Ectodermal cell (in vitro differentiated cells): ENCODE measurements at regions not wholly inside any gene's neighbourhood (a gene's known extent, or its start where the extent isn't known, plus 50 kb on each side); places are given as distances from the start of the nearest gene placed in this dataset.
"Not testable (repeated sequence)": the region's sequence is repeated elsewhere in the genome, so short reads cannot be mapped to it uniquely, and the experiment has no call there.

Experiments used
- H3K27ac ChIP-seq: 2 replicates; pipeline ENCODE4 v1.7.0; 2013; ENCODE audit warnings: mild to moderate bottlenecking, low read depth, low read length; ENCODE audit not compliant: insufficient read depth, poor library complexity, severe bottlenecking
- H3K27me3 ChIP-seq: 2 replicates; pipeline ENCODE4 v1.7.0; 2013; ENCODE audit warnings: mild to moderate bottlenecking, low read length; ENCODE audit not compliant: insufficient read depth, control insufficient read depth, poor library complexity, severe bottlenecking
- H3K36me3 ChIP-seq: one replicate; pipeline ENCODE4 v1.7.0; 2013; ENCODE audit warnings: low read length; ENCODE audit not compliant: control insufficient read depth, insufficient read depth
- H3K4me1 ChIP-seq: one replicate; pipeline ENCODE4 v1.7.0; 2013; ENCODE audit warnings: low read length; ENCODE audit not compliant: control insufficient read depth, insufficient read depth
- H3K4me3 ChIP-seq: 2 replicates; pipeline ENCODE4 v1.7.0; 2013; ENCODE audit warnings: low read depth, low read length, control low read depth; ENCODE audit not compliant: insufficient read depth
- H3K9me3 ChIP-seq: 2 replicates; pipeline ENCODE4 v1.7.0; 2013; ENCODE audit warnings: mild to moderate bottlenecking, low read length, moderate library complexity; ENCODE audit not compliant: control insufficient read depth
- WGBS, 2 experiments: methylation state at CpG; one replicate each; pipeline ENCODE4 v1.1.7; 2013; ENCODE audit warnings: missing lambda C conversion rate in 2 of 2; 5-methylcytosine and 5-hydroxymethylcytosine counted together

GRCh38 chr4:1589098-1589497 is 95.0 kb downstream of the FAM53A start:
- Histone ChIP-seq H3K4me3 (no peak overlapping the region), H3K27ac (no peak overlapping the region), H3K4me1 (no peaks in the 10 kb centered on the region)

GRCh38 chr4:1588306-1588705 is 95.8 kb downstream of the FAM53A start:
- Histone ChIP-seq H3K4me1 (no peaks in the 10 kb centered on the region), H3K9me3 (no peaks in the 10 kb centered on the region), H3K4me3 (no peak overlapping the region), H3K36me3 (no peaks in the 10 kb centered on the region), H3K27me3 (no peaks in the 10 kb centered on the region), H3K27ac (no peak overlapping the region)
- 90 to 95% methylated on average over 5 of the region's 5 CpGs for WGBS, 2 experiments

More at GRCh38 chr4:1589098-1589497, 95.0 kb downstream of the FAM53A start:
- WGBS, 2 experiments: 63 to 100% methylated on average over 1 of the region's 1 CpG
- Histone ChIP-seq H3K9me3 (no peaks in the 10 kb centered on the region), H3K36me3 (no peaks in the 10 kb centered on the region), H3K27me3 (no peaks in the 10 kb centered on the region)

DNA sequence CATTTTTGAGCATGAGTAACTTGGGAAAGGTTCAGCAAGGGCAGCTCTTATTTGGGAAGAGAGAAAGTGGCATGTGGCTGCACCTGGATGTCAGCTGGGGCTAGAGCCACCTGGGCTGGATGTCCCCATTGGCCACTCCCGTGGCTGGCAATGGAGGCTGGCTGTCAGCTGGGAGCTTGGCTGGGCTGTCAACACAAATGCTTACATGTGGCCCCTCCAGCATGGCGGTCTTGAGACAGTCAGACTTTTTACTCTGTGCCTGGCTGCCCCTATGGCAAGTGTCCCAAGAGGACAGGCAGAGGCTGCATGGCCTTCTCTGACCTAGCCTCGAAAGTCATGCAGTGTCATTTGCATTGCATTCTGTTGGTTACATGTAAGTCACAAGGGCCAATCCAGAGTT is 99.6 kb downstream of the FAM53A start:
- H3K9me3 ChIP-seq: no peaks in the 10 kb centered on the region
- peaks cover 8% of the 10 kb centered on the region for H3K27me3 ChIP-seq
- no peak overlapping the region for H3K4me3 ChIP-seq
- WGBS, 2 experiments: 55 to 60% methylated on average over 3 of the region's 3 CpGs
- no peaks in the 10 kb centered on the region for H3K36me3 ChIP-seq
- no peak overlapping the region for H3K27ac ChIP-seq
- H3K4me1 ChIP-seq: no peaks in the 10 kb centered on the region

DNA sequence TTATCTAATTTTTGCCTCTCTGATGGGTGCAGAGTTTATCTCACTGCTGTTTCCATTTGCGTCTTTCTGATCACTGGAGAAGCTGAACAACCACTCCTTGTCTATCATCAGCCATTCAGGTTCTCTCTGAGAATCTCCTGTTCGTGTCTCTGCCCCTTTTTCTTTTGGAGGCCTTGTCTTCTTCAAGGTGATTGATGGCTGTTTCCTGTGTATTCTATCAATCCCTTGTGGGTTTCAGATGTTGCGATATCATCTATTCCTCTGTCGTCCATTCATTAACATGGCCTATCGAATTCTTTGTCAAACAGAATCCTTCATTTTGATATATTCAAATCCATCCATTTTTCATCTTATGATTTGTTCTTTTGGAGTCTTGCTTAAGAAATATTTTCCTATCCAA is 100.3 kb downstream of the FAM53A start:
- H3K27me3 ChIP-seq: peaks cover 12% of the 10 kb centered on the region
- 89 to 91% methylated on average over 5 of the region's 5 CpGs for WGBS, 2 experiments
- H3K36me3 ChIP-seq: no peaks in the 10 kb centered on the region
- no peaks in the 10 kb centered on the region for H3K9me3 ChIP-seq
- H3K27ac ChIP-seq: no peak overlapping the region
- H3K4me1 ChIP-seq: no peaks in the 10 kb centered on the region
- H3K4me3 ChIP-seq: no peak overlapping the region

GRCh38 chr4:1583051-1583785 is 100.9 kb downstream of the FAM53A start:
- Histone ChIP-seq H3K4me3 (no peak overlapping the region), H3K36me3 (no peaks in the 10 kb centered on the region), H3K4me1 (peaks cover 3% of the 10 kb centered on the region), H3K27ac (no peak overlapping the region), H3K27me3 (peaks cover 17% of the 10 kb centered on the region), H3K9me3 (no peaks in the 10 kb centered on the region)
- 92 to 93% methylated on average over 15 of the region's 15 CpGs for WGBS, 2 experiments

DNA sequence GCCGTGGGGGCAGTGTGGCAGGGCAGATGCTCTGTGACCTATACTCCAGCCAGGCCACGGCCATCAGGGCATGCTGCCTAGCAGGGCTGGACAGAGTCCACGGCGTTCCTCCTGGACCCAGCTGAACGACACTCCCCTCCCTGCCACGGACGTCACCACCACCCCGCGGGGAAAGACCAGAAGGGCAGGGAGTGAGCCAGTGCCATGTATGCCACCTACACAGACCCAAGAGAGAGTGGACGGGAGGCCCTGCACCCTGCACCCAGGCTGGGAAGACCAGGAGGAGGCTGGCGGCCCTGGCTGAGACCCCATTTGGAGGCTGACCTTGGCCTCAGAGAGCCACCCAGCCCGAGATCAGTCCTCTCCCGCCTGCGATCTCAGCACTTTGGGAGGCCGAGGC is 101.9 kb downstream of the FAM53A start:
- H3K4me1 ChIP-seq: peaks cover 13% of the 10 kb centered on the region
- peaks cover 27% of the 10 kb centered on the region for H3K27me3 ChIP-seq
- H3K4me3 ChIP-seq: no peak overlapping the region
- no peaks in the 10 kb centered on the region for H3K9me3 ChIP-seq
- no peak overlapping the region for H3K27ac ChIP-seq
- no peaks in the 10 kb centered on the region for H3K36me3 ChIP-seq
- 86 to 88% methylated on average over 15 of the region's 15 CpGs for WGBS, 2 experiments

DNA sequence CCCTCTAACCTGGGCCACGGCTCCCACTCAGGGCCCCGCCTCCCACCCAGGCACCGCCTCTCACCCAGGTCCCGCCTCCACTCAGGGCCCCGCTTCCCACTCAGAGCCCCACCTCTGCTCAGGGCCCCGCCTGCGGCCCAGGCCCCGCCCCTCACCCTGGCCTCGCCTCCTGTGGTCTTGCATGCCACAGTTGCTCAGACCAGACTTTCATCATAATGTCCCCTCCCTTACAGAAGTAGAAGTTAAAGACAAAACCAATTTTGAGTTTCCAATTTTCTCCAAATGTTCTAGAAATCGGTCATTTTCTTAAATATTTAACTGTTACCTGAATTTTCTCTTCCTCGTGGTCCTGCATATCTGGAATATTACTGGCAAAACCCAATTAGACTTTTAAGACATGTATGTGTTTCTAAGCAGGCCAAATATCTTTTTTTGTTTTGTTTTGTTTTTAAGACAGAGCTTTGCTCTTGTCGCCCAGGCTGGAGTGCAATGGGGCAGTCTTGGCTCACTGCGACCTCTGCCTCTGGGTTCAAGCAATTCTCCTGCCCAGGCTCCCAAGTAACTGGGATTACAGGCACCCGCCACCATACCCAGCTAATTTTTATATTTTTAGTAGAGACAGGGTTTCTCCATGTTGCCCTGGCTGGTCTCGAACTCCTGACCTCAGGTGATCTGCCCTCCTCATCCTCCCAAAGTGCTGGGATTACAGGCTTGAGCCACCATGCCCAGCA is 102.8 kb downstream of the FAM53A start:
- not testable (repeated sequence) for H3K4me3 ChIP-seq

GRCh38 chr4:1580692-1581012 is 103.5 kb downstream of the FAM53A start:
- not testable (repeated sequence) for H3K27ac ChIP-seq, H3K36me3 ChIP-seq, H3K9me3 ChIP-seq, H3K4me3 ChIP-seq
- peaks cover 39% of the 10 kb centered on the region for H3K27me3 ChIP-seq
- peaks cover 22% of the 10 kb centered on the region for H3K4me1 ChIP-seq
- WGBS, 2 experiments: 3 to 7% methylated on average over 5 to 7 of the region's 16 CpGs

More for the DNA sequence above, 102.8 kb downstream of the FAM53A start:
- not testable (repeated sequence) for H3K9me3 ChIP-seq, H3K27ac ChIP-seq, H3K36me3 ChIP-seq
- 42% methylated on average over 14 to 15 of the region's 15 CpGs for WGBS, 2 experiments
- Histone ChIP-seq H3K27me3 (peaks cover 35% of the 10 kb centered on the region), H3K4me1 (peaks cover 19% of the 10 kb centered on the region)

DNA sequence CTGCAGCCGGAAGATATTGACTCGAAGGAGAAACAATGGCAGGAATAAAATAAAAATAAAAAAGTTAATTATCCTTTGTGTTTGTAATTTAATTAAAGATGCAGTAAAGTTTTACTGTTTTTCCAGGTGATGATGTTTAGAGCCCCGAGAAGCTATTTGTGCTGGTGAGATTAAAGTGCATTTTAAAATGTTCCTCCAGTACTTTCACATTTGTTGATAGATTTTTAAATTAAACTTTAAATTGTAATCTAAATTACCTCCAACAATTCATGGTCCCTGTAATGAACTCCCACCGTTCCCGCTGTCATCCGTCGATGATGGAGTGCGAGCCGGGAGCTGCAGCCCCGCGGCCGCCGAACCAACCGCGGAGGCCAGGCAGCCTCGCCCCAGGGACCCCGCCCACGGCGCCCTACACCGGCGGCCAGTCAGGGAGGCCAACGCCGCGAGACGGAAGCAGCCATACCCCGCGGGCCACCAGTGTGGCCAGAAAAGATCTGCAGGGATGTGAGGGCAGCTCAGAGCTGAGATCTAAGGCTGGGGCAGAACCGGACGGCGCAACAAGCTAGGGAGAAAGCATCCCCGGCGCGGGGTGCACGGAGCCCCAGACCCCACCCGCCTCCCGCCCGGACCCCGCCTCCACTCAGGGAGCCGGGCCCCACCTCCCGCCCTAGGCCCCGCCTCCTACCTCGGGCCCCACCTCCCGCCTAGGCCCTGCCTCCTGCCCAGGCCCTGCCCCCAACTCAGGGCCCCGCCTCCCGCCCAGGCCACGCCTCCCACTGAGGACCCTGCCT is 104.0 kb downstream of the FAM53A start:
- Histone ChIP-seq H3K4me3 (peak overlapping the region; percentile 36), H3K9me3 (no peaks in the 10 kb centered on the region), H3K36me3 (no peaks in the 10 kb centered on the region), H3K27me3 (peaks cover 39% of the 10 kb centered on the region), H3K27ac (peak overlapping the region; percentile 36), H3K4me1 (peaks cover 22% of the 10 kb centered on the region)
- WGBS, 2 experiments: 2% methylated on average over 44 to 46 of the region's 46 CpGs
